ENCODE measurements at regions not wholly inside any gene's neighbourhood (a gene's known extent, or its start where the extent isn't known, plus 50 kb on each side); places are given as distances from the start of the nearest gene placed in this dataset.

- no peak for DNase-seq (ENCODE audit: low read depth, low spot score)
These were observed 615.6 kb upstream of the CDH2 start for GRCh38 chr18:28792404-28793086.

GRCh38 chr18:28791101-28791500 lies 614.2 kb upstream of the CDH2 start:
- DNase-seq (ENCODE audit: low read depth, low spot score), result no peak

GRCh38 chr18:28789502-28789901 lies 612.6 kb upstream of the CDH2 start:
- DNase-seq (ENCODE audit: low read depth, low spot score), result no peak

DNA sequence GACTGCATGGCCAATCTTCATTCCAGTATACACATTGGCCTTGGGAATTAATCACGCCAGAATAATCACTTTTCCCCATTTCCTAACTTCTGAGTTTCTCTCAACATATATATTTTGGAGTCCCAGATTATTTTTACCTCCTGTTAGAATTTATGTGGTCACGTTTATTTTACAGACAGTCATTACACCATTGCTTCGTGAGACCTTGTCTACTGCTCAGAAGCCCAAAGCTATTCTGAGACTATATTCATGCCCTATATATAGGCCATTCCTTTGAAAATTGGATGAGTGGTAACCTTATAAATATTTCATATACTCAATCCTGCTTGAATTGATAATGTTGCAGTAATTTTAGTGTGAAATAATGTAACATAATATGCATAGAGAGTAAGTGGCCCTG lies 610.0 kb upstream of the CDH2 start:
- no peak for DNase-seq (ENCODE audit: low read depth, low spot score)

- no peak for DNase-seq (ENCODE audit: low read depth, low spot score)
These were observed 604.9 kb upstream of the CDH2 start for GRCh38 chr18:28781616-28782362.

GRCh38 chr18:28778706-28779105 lies 601.8 kb upstream of the CDH2 start:
- no peak for DNase-seq (ENCODE audit: low read depth, low spot score)

DNA sequence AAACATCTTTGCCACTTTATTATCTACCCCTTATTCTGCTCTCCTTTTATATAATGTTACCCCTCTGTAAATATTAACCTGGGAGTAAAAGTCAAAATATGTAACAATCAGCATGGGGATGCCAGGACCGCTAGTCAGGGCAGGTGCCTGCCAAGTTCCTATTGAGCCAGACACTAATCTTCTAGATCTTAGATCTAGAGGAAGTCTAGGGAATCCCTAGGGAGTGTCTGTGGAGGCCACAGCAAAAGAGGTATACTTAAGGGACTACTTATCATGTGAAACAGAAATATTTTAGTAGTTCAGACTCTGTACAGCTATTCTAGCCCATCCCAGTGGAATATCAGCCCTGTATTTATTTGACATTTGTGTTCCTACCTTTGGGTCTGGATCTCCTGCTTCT lies 600.8 kb upstream of the CDH2 start:
- DNase-seq (ENCODE audit: low read depth, low spot score), result no peak

DNA sequence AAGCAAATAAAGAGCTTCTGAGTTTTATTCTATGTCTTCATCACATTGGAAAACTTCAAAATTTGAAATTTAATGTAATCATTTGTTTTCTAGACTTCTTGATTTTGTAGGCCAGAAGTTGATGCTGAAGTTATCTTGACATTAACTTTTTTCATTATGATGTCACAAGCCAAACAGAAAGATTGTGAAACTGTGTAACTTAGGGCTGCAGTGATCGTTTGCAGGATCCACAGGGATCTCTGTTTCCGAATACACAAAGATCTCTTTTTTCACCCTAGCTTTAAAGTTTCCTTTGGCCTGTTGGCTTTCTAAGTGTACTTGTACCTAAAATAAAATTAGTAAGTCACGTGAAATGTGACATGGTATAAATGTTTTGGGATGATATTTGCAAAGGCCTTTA lies 594.9 kb upstream of the CDH2 start:
- no peak for DNase-seq (ENCODE audit: low read depth, low spot score)

- DNase-seq (ENCODE audit: low read depth, low spot score), result no peak
These were observed 592.1 kb upstream of the CDH2 start for GRCh38 chr18:28768791-28769768.

DNA sequence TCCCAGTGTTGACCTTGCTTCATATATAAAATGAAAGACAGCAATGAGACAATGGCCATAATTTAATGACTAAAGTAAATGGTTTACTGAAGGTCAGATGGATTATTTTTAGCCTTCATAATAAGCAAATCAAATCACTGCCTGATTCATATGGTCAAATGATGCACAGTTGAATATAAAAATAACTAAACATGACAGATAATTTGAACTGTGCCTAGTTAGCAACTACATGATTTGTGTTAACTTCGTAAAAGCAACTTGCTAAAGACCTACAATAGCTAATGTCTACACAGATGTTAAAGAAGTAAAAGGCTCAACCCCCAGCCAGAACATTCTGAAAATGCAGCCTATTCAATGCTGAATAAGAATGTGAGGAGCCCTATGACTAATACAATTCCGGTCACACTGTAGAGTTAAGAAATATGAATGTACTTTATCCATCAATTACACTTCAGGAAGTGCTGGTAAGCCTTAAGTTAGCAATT lies 590.8 kb upstream of the CDH2 start:
- no peak for DNase-seq (ENCODE audit: low read depth, low spot score)

DNA sequence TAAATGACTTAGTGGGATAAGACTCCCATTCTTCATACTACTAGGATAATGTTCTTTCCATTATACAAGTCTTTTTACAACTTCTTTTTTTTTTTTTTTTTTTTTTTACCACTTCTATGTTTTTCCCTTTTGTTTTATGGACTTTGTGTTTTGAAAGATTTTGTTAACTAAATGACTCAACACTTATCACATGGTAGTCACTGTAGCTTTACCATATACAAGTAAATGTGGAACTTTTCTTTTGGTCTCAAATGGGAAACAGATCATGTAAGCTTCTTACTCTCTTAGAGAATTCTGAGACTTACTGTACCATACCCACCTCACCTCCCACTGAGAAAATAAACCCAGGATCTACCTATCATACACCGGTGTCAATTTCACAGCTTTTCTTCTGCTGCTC lies 590.3 kb upstream of the CDH2 start:
- no peak for DNase-seq (ENCODE audit: low read depth, low spot score)

DNA sequence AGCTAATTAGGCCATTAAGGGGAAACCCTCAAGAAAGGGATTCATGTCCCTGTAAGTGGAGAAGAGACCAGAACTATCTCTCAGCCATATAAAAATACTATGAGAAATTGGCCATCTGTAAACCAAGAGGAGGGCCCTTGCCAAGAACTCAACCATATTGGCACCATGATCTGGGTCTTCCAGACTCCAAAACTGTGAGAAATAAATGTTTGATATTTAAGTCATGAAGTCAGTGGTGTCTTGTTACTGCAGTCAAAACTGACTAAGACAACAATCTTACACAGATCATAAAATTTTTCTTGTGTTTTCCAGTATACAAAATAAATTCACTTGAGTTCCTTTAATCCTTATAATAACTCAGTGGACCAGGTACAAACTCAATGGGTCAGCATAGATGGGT lies 589.8 kb upstream of the CDH2 start:
- no peak for DNase-seq (ENCODE audit: low read depth, low spot score)

- DNase-seq (ENCODE audit: low read depth, low spot score), result no peak
These were observed 589.1 kb upstream of the CDH2 start for GRCh38 chr18:28766027-28766426.

GRCh38 chr18:28760299-28760698 lies 583.4 kb upstream of the CDH2 start:
- DNase-seq (ENCODE audit: low read depth, low spot score), result no peak

DNA sequence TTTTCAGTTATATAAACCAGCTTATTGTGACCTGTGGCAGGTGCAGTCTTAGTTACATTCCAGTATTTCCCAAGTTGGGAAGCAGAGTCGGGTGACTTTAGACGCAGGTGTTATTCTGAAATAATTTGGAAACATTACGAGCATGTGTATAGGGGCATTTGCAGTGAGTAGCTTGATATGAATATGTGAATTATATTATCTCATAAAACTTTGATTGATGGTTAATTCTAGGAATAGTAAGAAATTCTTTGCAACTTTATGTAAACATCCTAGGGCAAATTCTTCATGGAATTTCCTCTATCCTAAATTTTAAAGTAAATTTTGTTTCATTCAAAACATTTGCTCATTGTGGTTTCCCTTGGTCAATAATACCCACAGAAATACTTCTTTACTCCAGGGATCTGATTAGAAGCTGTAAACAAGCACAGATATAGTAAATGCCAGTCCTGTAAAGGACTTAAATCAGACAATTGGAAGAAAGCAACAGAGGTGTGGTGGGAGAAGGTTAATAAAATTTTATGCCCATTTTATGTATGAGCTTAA lies 580.6 kb upstream of the CDH2 start:
- no peak for DNase-seq (ENCODE audit: low read depth, low spot score)

- no peak for DNase-seq (ENCODE audit: low read depth, low spot score)
These were observed 566.2 kb upstream of the CDH2 start for GRCh38 chr18:28743115-28743514.

DNA sequence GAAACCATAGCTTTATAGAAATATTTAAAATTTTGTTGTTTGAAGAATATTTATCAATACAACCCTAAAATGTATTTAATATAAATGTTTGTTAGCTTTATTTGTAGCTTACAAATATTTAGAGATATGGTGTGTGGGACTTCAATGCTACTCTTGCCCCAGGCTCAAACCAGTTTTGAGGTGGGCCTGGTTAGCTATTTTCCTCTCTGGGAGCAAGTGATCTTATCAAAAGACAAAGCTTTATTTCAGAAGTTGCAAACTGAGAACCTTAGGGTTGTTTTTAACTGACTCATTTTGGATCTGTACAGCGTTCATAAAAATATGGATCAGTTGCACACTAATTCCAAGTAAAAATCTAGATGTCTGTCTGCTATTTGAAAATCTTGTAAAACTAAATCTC lies 563.6 kb upstream of the CDH2 start:
- DNase-seq (ENCODE audit: low read depth, low spot score), result no peak

DNA sequence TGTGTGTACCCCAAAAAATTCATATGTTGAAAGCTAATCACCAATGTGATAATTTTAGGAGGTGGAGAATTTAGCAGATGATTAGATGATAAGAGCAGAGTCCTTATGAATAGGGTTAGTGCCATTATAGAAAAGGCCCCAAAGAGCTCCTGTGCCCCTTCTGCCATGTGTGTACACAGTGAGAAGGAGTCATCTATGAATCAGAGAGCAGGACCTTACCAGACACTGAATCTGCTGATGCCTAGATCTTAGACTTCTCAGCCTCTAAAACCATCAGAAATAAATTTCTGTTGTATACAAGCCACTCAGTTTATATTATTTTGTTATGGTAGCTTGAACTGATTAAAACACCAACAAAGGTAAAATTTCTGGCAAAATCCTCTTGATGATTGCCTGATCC lies 560.0 kb upstream of the CDH2 start:
- no peak for DNase-seq (ENCODE audit: low read depth, low spot score)

DNA sequence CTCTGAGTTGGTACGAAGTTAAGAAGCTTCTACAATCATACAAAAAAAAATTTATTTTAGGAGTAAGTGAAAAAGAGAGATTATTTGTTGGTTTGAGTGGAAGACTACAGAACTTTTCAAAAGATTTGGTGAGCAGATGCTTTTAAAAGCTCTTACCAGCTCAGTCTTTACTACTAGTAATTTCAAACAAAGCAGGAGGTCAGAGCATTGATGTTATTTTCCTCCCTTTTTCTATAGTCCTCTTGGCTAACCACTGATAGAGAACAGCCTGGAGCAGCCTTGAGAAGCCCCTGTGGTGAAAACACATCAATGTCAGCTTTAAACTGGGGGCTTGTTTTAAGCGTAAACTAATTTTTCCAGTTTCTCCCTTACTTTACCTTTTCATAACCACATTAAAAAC lies 559.3 kb upstream of the CDH2 start:
- no peak for DNase-seq (ENCODE audit: low read depth, low spot score)

- no peak for DNase-seq (ENCODE audit: low read depth, low spot score)
These were observed 558.8 kb upstream of the CDH2 start for GRCh38 chr18:28735731-28736130.

GRCh38 chr18:28729321-28729720 lies 552.4 kb upstream of the CDH2 start:
- DNase-seq (ENCODE audit: low read depth, low spot score), result no peak

DNA sequence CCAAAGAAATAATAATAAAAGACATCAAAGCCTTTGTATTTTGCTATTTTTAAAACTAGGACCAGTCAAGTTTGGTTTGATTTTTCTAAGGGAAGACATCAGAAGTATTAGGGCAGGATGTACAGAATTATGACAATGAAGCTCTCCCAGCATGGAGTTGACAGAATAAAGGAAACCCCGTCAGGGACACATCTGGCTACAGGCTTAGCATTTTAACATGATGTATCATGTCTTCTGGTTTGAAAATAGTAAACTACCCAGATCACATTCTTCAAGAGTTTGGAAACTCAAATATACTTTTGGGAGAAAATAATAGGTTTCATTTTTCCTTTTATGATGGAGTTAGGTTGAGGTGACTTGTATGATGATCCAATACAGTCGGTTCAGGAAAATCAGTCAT lies 552.0 kb upstream of the CDH2 start:
- no peak for DNase-seq (ENCODE audit: low read depth, low spot score)
